AG04450 (cell line): ENCODE measurements at regions not wholly inside any gene's neighbourhood (a gene's known extent, or its start where the extent isn't known, plus 50 kb on each side); places are given as distances from the start of the nearest gene placed in this dataset.
A peak's percentile ranks its signal among the peaks of the same experiment; 100 is the strongest.

Experiments used
- CTCF ChIA-PET: fragments of 300-600, 350-600 bp; formaldehyde crosslinking; extraction: SDS; loops from one replicate; lab custom pipeline; 2022; ENCODE audit warnings: antibody characterized with exemption, inconsistent platforms; lab: Charles Lee
- POLR2A ChIA-PET: fragments of 350-600 bp; formaldehyde crosslinking; extraction: SDS; loops from one replicate; lab custom pipeline; 2021; ENCODE audit warnings: antibody characterized with exemption, inconsistent platforms; lab: Yijun Ruan, JAX
- DNase-seq: peaks from one replicate; pipeline ENCODE4 v3.0.0-alpha.2; 2011; ENCODE audit warnings: low read depth, low spot score
- H3K27ac ChIP-seq: one replicate; pipeline ENCODE4 v1.5.1; 2012; ENCODE audit warnings: low read depth, low read length, control low read depth
- H3K27me3 ChIP-seq: one replicate; pipeline ENCODE4 v1.6.0; 2012; ENCODE audit warnings: low read length; ENCODE audit not compliant: control insufficient read depth, insufficient read depth
- H3K4me3 ChIP-seq: 2 replicates; pipeline ENCODE4 v1.5.1; 2011; ENCODE audit warnings: mild to moderate bottlenecking, low read depth, low read length, control low read depth
- H3K9me3 ChIP-seq: 2 replicates; pipeline ENCODE4 v1.5.1; 2012; ENCODE audit warnings: low read length; ENCODE audit not compliant: control insufficient read depth, insufficient read depth
- CTCF ChIP-seq: IDR thresholded peaks from 2 replicates; pipeline ENCODE4 v1.5.1; 2011; ENCODE audit warnings: low read depth, low read length, control low read depth, inconsistent platforms

GRCh38 chr15:88331291-88331690 is 74.8 kb upstream of the NTRK3 start:
- Histone ChIP-seq H3K9me3 (no peaks in the 10 kb centered on the region), H3K4me3 (no peak overlapping the region), H3K27me3 (no peaks in the 10 kb centered on the region), H3K27ac (no peak overlapping the region)
- no peak for DNase-seq
- peak; percentile 44; the same call in 1 of the 2 replicates for TF ChIP-seq CTCF
- CTCF ChIA-PET: no interaction called here
- POLR2A ChIA-PET: no interaction called here

- Histone ChIP-seq H3K9me3 (no peaks in the 10 kb centered on the region), H3K27me3 (no peaks in the 10 kb centered on the region), H3K27ac (no peak overlapping the region), H3K4me3 (no peak overlapping the region)
- no peak for DNase-seq
- CTCF ChIA-PET: no interaction called here
- no peak for TF ChIP-seq CTCF
- POLR2A ChIA-PET: no interaction called here
These were observed 70.4 kb upstream of the NTRK3 start for GRCh38 chr15:88326924-88327323.

- no peak for DNase-seq
- CTCF ChIA-PET: no interaction called here
- Histone ChIP-seq H3K27me3 (no peaks in the 10 kb centered on the region), H3K27ac (no peak overlapping the region), H3K9me3 (no peaks in the 10 kb centered on the region), H3K4me3 (no peak overlapping the region)
- POLR2A ChIA-PET: no interaction called here
- no peak for TF ChIP-seq CTCF
These were observed 68.2 kb upstream of the NTRK3 start for GRCh38 chr15:88324741-88325065.

GRCh38 chr15:88323976-88324740 is 67.6 kb upstream of the NTRK3 start:
- H3K27ac ChIP-seq: no peak overlapping the region
- CTCF ChIA-PET: no interaction called here

GRCh38 chr15:88323468-88323867 is 66.9 kb upstream of the NTRK3 start:
- Histone ChIP-seq H3K9me3 (no peaks in the 10 kb centered on the region), H3K4me3 (no peak overlapping the region), H3K27me3 (no peaks in the 10 kb centered on the region), H3K27ac (no peak overlapping the region)
- DNase-seq: no peak
- TF ChIP-seq CTCF: no peak
- ChIA-PET POLR2A (no interaction called here), CTCF (no interaction called here)

More at GRCh38 chr15:88323976-88324740, 67.6 kb upstream of the NTRK3 start:
- H3K4me3 ChIP-seq: no peak overlapping the region
- no peak for DNase-seq
- H3K27me3 ChIP-seq: no peaks in the 10 kb centered on the region
- no peak for TF ChIP-seq CTCF
- no peaks in the 10 kb centered on the region for H3K9me3 ChIP-seq
- POLR2A ChIA-PET: no interaction called here
